Breast epithelium (tissue), 4 donors: ENCODE measurements at regions not wholly inside any gene's neighbourhood (a gene's known extent, or its start where the extent isn't known, plus 50 kb on each side); places are given as distances from the start of the nearest gene placed in this dataset.

Experiments
- DNase-seq, 2 donors: peaks; one replicate each; pipeline ENCODE4 v3.0.0-alpha.2; 2019; ENCODE audit warnings: low spot score in 2 of 2
- H3K27ac ChIP-seq, 2 donors: fragments of 200-600 bp; sonication (generic) in 1 of 2; one replicate each; pipeline ENCODE4 v1.5.1; 2016 to 2019; ENCODE audit warnings: mild to moderate bottlenecking in 1 of 2
- H3K27me3 ChIP-seq, 2 donors: fragments of 200-600 bp; sonication (generic) in 1 of 2; one replicate each; pipeline versions ENCODE4 v1.5.1 to v1.6.0; 2017 to 2019; ENCODE audit warnings: control low read depth in 1 of 2, mild to moderate bottlenecking in 1 of 2
- H3K36me3 ChIP-seq: fragments of 200-600 bp; one replicate; pipeline ENCODE4 v1.5.1; 2019
- H3K4me1 ChIP-seq, 2 donors: fragments of 200-600 bp; sonication (generic); one replicate each; pipeline ENCODE4 v1.5.1; 2016 to 2019; ENCODE audit warnings: control low read depth in 1 of 2
- H3K4me3 ChIP-seq, 3 donors: fragments of 200-600 bp; sonication (generic); 1 replicate in 2 of 3; 2 replicates in 1 of 3; pipeline ENCODE4 v1.5.1; 2016 to 2019; ENCODE audit warnings: mild to moderate bottlenecking in 3 of 3, moderate library complexity in 2 of 3
- H3K9me3 ChIP-seq, 2 donors: fragments of 200-600 bp; sonication (generic) in 1 of 2; one replicate each; pipeline ENCODE4 v1.5.1; 2016 to 2019; ENCODE audit warnings: control low read depth in 1 of 2
- CTCF ChIP-seq, 3 donors: fragments of 450-650 bp; IDR thresholded peaks; one replicate each; pipeline ENCODE4 v1.5.1; 2016 to 2017; ENCODE audit warnings: antibody characterized with exemption in 3 of 3, mild to moderate bottlenecking in 3 of 3, moderate library complexity in 3 of 3
- POLR2A ChIP-seq: fragments of 450-650 bp; IDR thresholded peaks from one replicate; pipeline ENCODE4 v1.6.1; 2016; ENCODE audit warnings: antibody characterized with exemption, mild to moderate bottlenecking, moderate library complexity
- POLR2AphosphoS5 ChIP-seq, 3 donors: sonication (generic); formaldehyde crosslinking; IDR thresholded peaks; one replicate each; pipeline ENCODE4 v1.6.1; 2017; ENCODE audit warnings: antibody characterized with exemption in 3 of 3
- intact Hi-C: fragments of 100-400 bp; cut with DNase I; formaldehyde crosslinking; loops from one replicate; pipeline ENCODE4 v1.15.1; 2023; ENCODE audit warnings: low total_unique reads

- no peaks in the 10 kb centered on the region for H3K27me3 ChIP-seq
- DNase-seq: no peak
- no peak overlapping the region for H3K4me3 ChIP-seq
- no peak for TF ChIP-seq CTCF (IDR thresholded peaks at IDR 0.05)
- no peak for TF ChIP-seq POLR2A
- no peak for TF ChIP-seq POLR2AphosphoS5 (IDR thresholded peaks at IDR 0.05)
- no peaks in the 10 kb centered on the region for H3K36me3 ChIP-seq
- intact Hi-C loops: no loop called here
- no peak overlapping the region for H3K27ac ChIP-seq
- H3K4me1 ChIP-seq: no peaks in the 10 kb centered on the region
- H3K9me3 ChIP-seq: peaks cover 0 to 19% of the 10 kb centered on the region in 2 donors
These were observed 128.6 kb upstream of the MAST4 start for GRCh38 chr5:66467564-66467963.

GRCh38 chr5:66469684-66470083 lies 126.5 kb upstream of the MAST4 start:
- intact Hi-C loops: no loop called here
- Histone ChIP-seq H3K4me3 (no peak overlapping the region), H3K9me3 (peaks cover 0 to 19% of the 10 kb centered on the region in 2 donors), H3K27me3 (no peaks in the 10 kb centered on the region), H3K27ac (no peak overlapping the region), H3K4me1 (no peaks in the 10 kb centered on the region), H3K36me3 (no peaks in the 10 kb centered on the region)
- no peak for DNase-seq
- TF ChIP-seq POLR2A (no peak), CTCF (IDR thresholded peaks at IDR 0.05) (no peak), POLR2AphosphoS5 (IDR thresholded peaks at IDR 0.05) (no peak)

- Histone ChIP-seq H3K27me3 (no peaks in the 10 kb centered on the region), H3K4me3 (no peak overlapping the region), H3K9me3 (peaks cover 0 to 19% of the 10 kb centered on the region in 2 donors), H3K4me1 (no peaks in the 10 kb centered on the region), H3K36me3 (no peaks in the 10 kb centered on the region), H3K27ac (no peak overlapping the region)
- intact Hi-C loops: no loop called here
- DNase-seq: no peak
- TF ChIP-seq CTCF (IDR thresholded peaks at IDR 0.05): no peak
These were observed 124.2 kb upstream of the MAST4 start for GRCh38 chr5:66472010-66472409.

GRCh38 chr5:66475731-66476130 lies 120.5 kb upstream of the MAST4 start:
- Histone ChIP-seq H3K27me3 (no peaks in the 10 kb centered on the region), H3K9me3 (no peaks in the 10 kb centered on the region), H3K36me3 (no peaks in the 10 kb centered on the region), H3K4me3 (no peak overlapping the region), H3K27ac (no peak overlapping the region), H3K4me1 (no peaks in the 10 kb centered on the region)
- intact Hi-C loops: no loop called here
- TF ChIP-seq POLR2AphosphoS5 (IDR thresholded peaks at IDR 0.05) (no peak), CTCF (IDR thresholded peaks at IDR 0.05) (no peak), POLR2A (no peak)
- DNase-seq: no peak

GRCh38 chr5:66477596-66477995 lies 118.6 kb upstream of the MAST4 start:
- intact Hi-C loops: no loop called here
- Histone ChIP-seq H3K4me1 (no peaks in the 10 kb centered on the region), H3K4me3 (no peak overlapping the region), H3K9me3 (peaks cover 0 to 6% of the 10 kb centered on the region in 2 donors), H3K27me3 (no peaks in the 10 kb centered on the region), H3K27ac (no peak overlapping the region), H3K36me3 (no peaks in the 10 kb centered on the region)
- TF ChIP-seq POLR2A: no peak
- no peak for TF ChIP-seq POLR2AphosphoS5 (IDR thresholded peaks at IDR 0.05)
- no peak for TF ChIP-seq CTCF (IDR thresholded peaks at IDR 0.05)
- no peak for DNase-seq
